ENCODE measurements at regions not wholly inside any gene's neighbourhood (a gene's known extent, or its start where the extent isn't known, plus 50 kb on each side); places are given as distances from the start of the nearest gene placed in this dataset.

DNA sequence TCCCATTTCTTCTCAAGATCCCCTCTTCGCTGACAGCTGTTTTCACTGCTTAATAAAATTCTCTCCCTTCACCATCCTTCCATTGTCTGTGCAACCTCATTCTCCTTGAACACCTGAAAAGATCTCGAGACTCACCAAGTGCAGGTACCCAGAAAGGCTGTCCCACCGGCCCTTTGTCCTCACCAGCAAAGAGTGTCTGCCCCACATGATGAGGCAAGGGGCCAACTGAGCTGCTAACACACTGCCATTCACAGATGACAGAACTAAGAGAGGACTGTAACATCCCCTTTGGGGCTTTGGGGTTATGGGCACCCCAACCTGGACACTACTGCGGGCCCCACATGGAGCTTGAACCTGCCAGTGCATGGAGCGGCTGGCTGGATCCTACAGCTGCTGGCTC is 771.4 kb upstream of the MIR17HG start:
- TF ChIP-seq ZNF274 (IDR thresholded peaks at IDR 0.05; ENCODE audit: low read depth, low read length) (no peak), SUZ12 (IDR thresholded peaks at IDR 0.05; ENCODE audit: extremely low read depth, insufficient read depth, insufficient read length) (no peak), YY1 (IDR thresholded peaks at IDR 0.05; ENCODE audit: insufficient read depth, insufficient read length) (no peak)
